SK-N-SH (cell line): ENCODE measurements at regions not wholly inside any gene's neighbourhood (a gene's known extent, or its start where the extent isn't known, plus 50 kb on each side); places are given as distances from the start of the nearest gene placed in this dataset.

Experiments
- CTCF ChIA-PET: fragments of 300-600, 350-600 bp; formaldehyde crosslinking; extraction: SDS; loops from one replicate; lab custom pipeline; 2021; lab: Yijun Ruan, JAX
- POLR2A ChIA-PET: fragments of 350-600 bp; sonication (Branson Sonifier 250); formaldehyde crosslinking; extraction: SDS; loops from one replicate; lab custom pipeline; 2020; ENCODE audit warnings: antibody characterized with exemption, inconsistent platforms; lab: Yijun Ruan, JAX
- DNase-seq: peaks from one replicate; pipeline ENCODE4 v3.0.0; 2012
- H2AFZ ChIP-seq: fragments of 200-600 bp; sonication (generic); 2 replicates; pipeline ENCODE4 v1.8.1; 2016; ENCODE audit warnings: antibody characterized with exemption, mild to moderate bottlenecking, low read depth
- H3F3A ChIP-seq: fragments of 200-600 bp; sonication (generic); replicated peaks from 2 replicates; pipeline ENCODE3; 2016; ENCODE audit warnings: antibody characterized with exemption, mild to moderate bottlenecking; ENCODE audit not compliant: insufficient read depth
- H3K27ac ChIP-seq, 2 experiments: fragments of 200-500 bp in 1 of 2; fragments of 200-600 bp in 1 of 2; sonication (Bioruptor generic) in 1 of 2; sonication (generic), shearing (Covaris generic) in 1 of 2; 2 replicates each; pipeline versions ENCODE4 v1.5.1 to v1.6.1; 2014 to 2016; ENCODE audit warnings: low read depth in 2 of 2, inconsistent platforms in 1 of 2, low read length in 1 of 2, mild to moderate bottlenecking in 1 of 2, mixed read lengths in 1 of 2
- H3K27me3 ChIP-seq: fragments of 200-600 bp; sonication (generic), shearing (Covaris generic); 2 replicates; pipeline ENCODE4 v1.6.1; 2016; ENCODE audit warnings: mixed run types; ENCODE audit not compliant: insufficient read depth
- H3K36me3 ChIP-seq, 2 experiments: fragments of 200-500 bp in 1 of 2; fragments of 200-600 bp in 1 of 2; sonication (Bioruptor generic) in 1 of 2; sonication (generic) in 1 of 2; replicated peaks in 1 of 2; 2 replicates each; pipeline versions ENCODE3 to v1.5.1; 2014 to 2016; ENCODE audit warnings: low read length in 1 of 2, mild to moderate bottlenecking in 1 of 2; ENCODE audit not compliant: insufficient read depth in 2 of 2, control insufficient read depth in 1 of 2
- H3K4me1 ChIP-seq, 2 experiments: fragments of 200-500 bp in 1 of 2; fragments of 200-600 bp in 1 of 2; sonication (Bioruptor generic) in 1 of 2; sonication (generic), shearing (Covaris generic) in 1 of 2; 2 replicates each; pipeline versions ENCODE4 v1.5.1 to v1.6.1; 2014 to 2016; ENCODE audit warnings: low read depth in 1 of 2, low read length in 1 of 2, mixed run types in 1 of 2; ENCODE audit not compliant: insufficient read depth in 2 of 2, control insufficient read depth in 1 of 2
- H3K4me2 ChIP-seq: fragments of 200-600 bp; sonication (generic), shearing (Covaris generic); 2 replicates; pipeline ENCODE4 v1.6.1; 2017; ENCODE audit warnings: mixed run types
- H3K4me3 ChIP-seq, 2 experiments: fragments of 200-500 bp in 1 of 2; fragments of 200-600 bp in 1 of 2; sonication (Bioruptor generic) in 1 of 2; sonication (generic), shearing (Covaris generic) in 1 of 2; 2 replicates each; pipeline versions ENCODE4 v1.5.1 to v1.8.1; 2014 to 2016; ENCODE audit warnings: low read depth in 2 of 2, inconsistent platforms in 1 of 2, low read length in 1 of 2, mild to moderate bottlenecking in 1 of 2, mixed read lengths in 1 of 2, moderate library complexity in 1 of 2
- H3K79me2 ChIP-seq: fragments of 200-600 bp; sonication (generic); 2 replicates; pipeline ENCODE4 v1.8.1; 2017; ENCODE audit warnings: mild to moderate bottlenecking; ENCODE audit not compliant: insufficient read depth
- H3K9ac ChIP-seq: fragments of 200-600 bp; sonication (generic); 2 replicates; pipeline ENCODE4 v1.6.1; 2017; ENCODE audit warnings: mixed run types
- H3K9me2 ChIP-seq: fragments of 200-600 bp; sonication (generic); 2 replicates; pipeline ENCODE4 v1.6.1; 2017; ENCODE audit warnings: mixed run types
- H3K9me3 ChIP-seq: fragments of 200-600 bp; sonication (generic); 2 replicates; pipeline ENCODE4 v1.6.1; 2017; ENCODE audit warnings: mixed run types, mild to moderate bottlenecking, moderate library complexity
- H4K20me1 ChIP-seq: fragments of 200-600 bp; sonication (generic); 2 replicates; pipeline ENCODE4 v1.6.1; 2017; ENCODE audit warnings: mild to moderate bottlenecking, mixed run types; ENCODE audit not compliant: insufficient read depth
- EP300 ChIP-seq, 2 experiments: IDR thresholded peaks; 2 replicates each; pipeline versions ENCODE4 v1.4.0 to v1.6.1; 2012; ENCODE audit warnings: borderline replicate concordance in 1 of 2, low read depth in 1 of 2, low read length in 1 of 2
- GATA2 ChIP-seq: sonication (generic); formaldehyde crosslinking; IDR thresholded peaks from 2 replicates; pipeline ENCODE4 v1.5.0; 2020; ENCODE audit warnings: mild to moderate bottlenecking, missing genetic modification reagents
- JUND ChIP-seq: IDR thresholded peaks from 2 replicates; pipeline ENCODE4 v1.4.0; 2012
- MXI1 ChIP-seq: IDR thresholded peaks from 2 replicates; pipeline ENCODE4 v1.6.1; 2012; ENCODE audit warnings: mild to moderate bottlenecking, low read depth, low read length, improper control_type of control experiment
- NFIC ChIP-seq: IDR thresholded peaks from 2 replicates; pipeline ENCODE4 v1.4.0; 2012; ENCODE audit warnings: borderline replicate concordance
- NRF1 ChIP-seq: IDR thresholded peaks from 2 replicates; pipeline ENCODE4 v1.6.1; 2012; ENCODE audit warnings: low read depth, mild to moderate bottlenecking, low read length
- RAD21 ChIP-seq: IDR thresholded peaks from 2 replicates; pipeline ENCODE4 v1.6.1; 2012; ENCODE audit warnings: mild to moderate bottlenecking, low read length
- RCOR1 ChIP-seq: fragments of 150-350 bp; IDR thresholded peaks from 2 replicates; pipeline ENCODE4 v1.6.1; 2017; ENCODE audit warnings: antibody characterized with exemption, low read length
- RFX5 ChIP-seq: IDR thresholded peaks from 2 replicates; pipeline ENCODE4 v1.6.1; 2012; ENCODE audit warnings: mild to moderate bottlenecking, improper control_type of control experiment, low read length
- RXRA ChIP-seq: IDR thresholded peaks from 2 replicates; pipeline ENCODE4 v1.4.0; 2012; ENCODE audit warnings: low read depth, mild to moderate bottlenecking, borderline replicate concordance
- SMC3 ChIP-seq: IDR thresholded peaks from 2 replicates; pipeline ENCODE4 v1.6.1; 2012; ENCODE audit warnings: low read depth, low read length, improper control_type of control experiment
- TAF1 ChIP-seq: IDR thresholded peaks from 2 replicates; pipeline ENCODE4 v1.6.1; 2012; ENCODE audit warnings: low read depth, mild to moderate bottlenecking, low read length, moderate library complexity, borderline replicate concordance
- YY1 ChIP-seq: IDR thresholded peaks from 2 replicates; pipeline ENCODE4 v1.4.0; 2012; ENCODE audit warnings: low read depth, mild to moderate bottlenecking
- whole genome bisulfite sequencing: methylation state at CpG from one replicate; pipeline ENCODE4 v1.1.6; 2017; ENCODE audit warnings: low lambda C conversion rate; 5-methylcytosine and 5-hydroxymethylcytosine counted together
- TF ChIP-seq, protein P1 (sequence below): IDR thresholded peaks from 2 replicates; pipeline ENCODE4 v1.4.0; 2012; ENCODE audit warnings: low read depth, borderline replicate concordance

DNA sequence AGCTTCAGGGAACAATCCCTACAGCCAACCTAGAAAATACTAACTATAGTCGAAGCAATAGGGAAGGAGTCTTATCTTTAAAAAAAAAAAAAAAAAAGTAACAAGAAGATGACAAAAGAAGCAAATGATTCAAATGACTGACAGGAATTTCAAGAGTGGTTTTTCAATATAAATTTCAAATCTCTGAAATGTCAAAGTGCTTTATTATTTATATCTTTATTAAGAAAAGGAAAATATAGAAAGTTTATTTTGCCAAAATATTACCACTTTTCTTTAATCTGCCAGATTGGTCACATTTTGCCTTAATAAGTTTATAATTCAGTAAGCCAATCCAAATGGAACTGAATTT lies 63.5 kb upstream of the HNRNPA3 start:
- Histone ChIP-seq H3K27me3 (no peaks in the 10 kb centered on the region), H3K4me1 (peaks cover 3 to 5% of the 10 kb centered on the region in 2 experiments; a peak in 3 of 4 replicates), H3F3A (no peaks in the 10 kb centered on the region), H3K9me2 (no peaks in the 10 kb centered on the region), H3K36me3 (no peaks in the 10 kb centered on the region), H3K9ac (no peak overlapping the region), H3K79me2 (no peaks in the 10 kb centered on the region), H2AFZ (no peak overlapping the region), H3K27ac (no peak overlapping the region), H3K9me3 (no peaks in the 10 kb centered on the region), H4K20me1 (no peaks in the 10 kb centered on the region), H3K4me2 (peak overlapping the region; percentile 91)
- 0% methylated on average over 1 of the region's 1 CpG for WGBS
- ChIA-PET CTCF (interaction anchor here (0.6 to 12.7 kb wide), 85 partner anchors 9 to 1053 kb away, joined by 3 to 231 read pairs (median 4); partner anchors contain the start of genes HOXD10, HOXD8, HOXD9 and NFE2L2), POLR2A (interaction anchor here (0.7 to 1.2 kb wide), 5 partner anchors 118 to 1022 kb away, joined by 3 to 6 read pairs (median 5); no protein-coding TSS in a partner anchor)
- TF ChIP-seq SMC3 (no peak), GATA2 (CRISPR knock-in tag) (no peak), NRF1 (no peak), RAD21 (no peak), MXI1 (no peak), NFIC (no peak), YY1 (no peak), TAF1 (no peak), RCOR1 (no peak), EP300 (IDR thresholded peaks at IDR 0.05; ENCODE audit: borderline replicate concordance in 1 of 2, low read depth in 1 of 2, low read length in 1 of 2) (no peak), RXRA (no peak)
- TF ChIP-seq, protein P1, sequence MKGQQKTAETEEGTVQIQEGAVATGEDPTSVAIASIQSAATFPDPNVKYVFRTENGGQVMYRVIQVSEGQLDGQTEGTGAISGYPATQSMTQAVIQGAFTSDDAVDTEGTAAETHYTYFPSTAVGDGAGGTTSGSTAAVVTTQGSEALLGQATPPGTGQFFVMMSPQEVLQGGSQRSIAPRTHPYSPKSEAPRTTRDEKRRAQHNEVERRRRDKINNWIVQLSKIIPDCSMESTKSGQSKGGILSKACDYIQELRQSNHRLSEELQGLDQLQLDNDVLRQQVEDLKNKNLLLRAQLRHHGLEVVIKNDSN, result no peak
- TF ChIP-seq, all 33 proteins: peak for 0
- no peak for DNase-seq
- peak overlapping the region; percentile 49 to 61; a peak in 2 of 4 replicates for H3K4me3 ChIP-seq

DNA sequence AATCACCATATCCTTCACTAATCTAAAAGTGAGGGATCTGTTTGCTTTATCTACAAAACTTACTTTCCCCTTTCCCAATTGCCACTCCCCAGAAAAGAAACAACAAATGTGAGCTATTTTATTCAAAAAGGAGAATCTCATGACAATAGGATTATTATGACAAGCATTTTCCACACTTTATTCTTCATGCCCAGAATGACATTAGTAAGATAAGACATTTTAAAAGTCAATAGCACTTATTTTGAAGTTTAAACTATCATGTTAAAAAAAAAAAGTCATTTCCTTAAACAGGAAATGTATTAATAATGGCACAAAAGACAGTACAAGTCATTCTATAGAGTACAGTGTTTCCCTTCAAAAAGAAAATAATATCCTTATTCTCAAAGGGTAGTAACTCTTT lies 58.8 kb upstream of the HNRNPA3 start:
- H2AFZ ChIP-seq, result no peak overlapping the region
- H3K4me1 ChIP-seq, result peaks cover under 1 to 5% of the 10 kb centered on the region in 2 experiments; a peak in 2 of 4 replicates
- CTCF ChIA-PET, result interaction anchor here (1.4 to 3.7 kb wide), 4 partner anchors 8 to 340 kb away, joined by 3 to 29 read pairs (median 4); no protein-coding TSS in a partner anchor
- H3F3A ChIP-seq, result no peaks in the 10 kb centered on the region
- no peaks in the 10 kb centered on the region for H3K27me3 ChIP-seq
- no peaks in the 10 kb centered on the region for H3K9me3 ChIP-seq
- H3K27ac ChIP-seq, result no peak overlapping the region
- no peaks in the 10 kb centered on the region for H3K36me3 ChIP-seq
- TF ChIP-seq, protein P1, result no peak
- TF ChIP-seq JUND (no peak), RFX5 (no peak), GATA2 (CRISPR knock-in tag) (no peak)
- no peak overlapping the region for H3K4me3 ChIP-seq
- no peak overlapping the region for H3K4me2 ChIP-seq
- H3K79me2 ChIP-seq, result no peaks in the 10 kb centered on the region
- POLR2A ChIA-PET, result no interaction called here
- H3K9ac ChIP-seq, result no peak overlapping the region
- DNase-seq, result no peak
- no peaks in the 10 kb centered on the region for H4K20me1 ChIP-seq
- H3K9me2 ChIP-seq, result no peaks in the 10 kb centered on the region
